Spleen (tissue), 7 donors: ENCODE measurements at regions not wholly inside any gene's neighbourhood (a gene's known extent, or its start where the extent isn't known, plus 50 kb on each side); places are given as distances from the start of the nearest gene placed in this dataset.
"Not testable (repeated sequence)": the region's sequence is repeated elsewhere in the genome, so short reads cannot be mapped to it uniquely, and the experiment has no call there.

Experiments used
- POLR2A ChIP-seq, 3 donors: fragments of 450-650 bp; IDR thresholded peaks; one replicate each; pipeline ENCODE4 v1.5.1; 2017; ENCODE audit warnings: antibody characterized with exemption in 3 of 3, mild to moderate bottlenecking in 1 of 3
- POLR2AphosphoS5 ChIP-seq, 3 donors: sonication (generic); formaldehyde crosslinking; IDR thresholded peaks; one replicate each; pipeline ENCODE4 v1.5.1; 2017; ENCODE audit warnings: antibody characterized with exemption in 3 of 3
- TF ChIP-seq, protein P1 (sequence below), 11 experiments: fragments of 200-600 bp in 7 of 11; fragments of 450-650 bp in 4 of 11; sonication (generic) in 4 of 11; IDR thresholded peaks in 8 of 11; conservative IDR thresholded peaks in 3 of 11; 1 replicate in 7 of 11; 2 replicates in 4 of 11; pipeline versions ENCODE4 v1.4.0 to v1.8.0; 2016 to 2021; ENCODE audit warnings: antibody characterized with exemption in 11 of 11, inconsistent platforms in 4 of 11, mild to moderate bottlenecking in 1 of 11
- donor health status: DM: no; HTN: no; CAD: no; lungs with moderate emphysema.
- donor health status: DM: no; HTN: no; CAD: no.
- donor health status: DM: no; HTN: no; CAD: no.

DNA sequence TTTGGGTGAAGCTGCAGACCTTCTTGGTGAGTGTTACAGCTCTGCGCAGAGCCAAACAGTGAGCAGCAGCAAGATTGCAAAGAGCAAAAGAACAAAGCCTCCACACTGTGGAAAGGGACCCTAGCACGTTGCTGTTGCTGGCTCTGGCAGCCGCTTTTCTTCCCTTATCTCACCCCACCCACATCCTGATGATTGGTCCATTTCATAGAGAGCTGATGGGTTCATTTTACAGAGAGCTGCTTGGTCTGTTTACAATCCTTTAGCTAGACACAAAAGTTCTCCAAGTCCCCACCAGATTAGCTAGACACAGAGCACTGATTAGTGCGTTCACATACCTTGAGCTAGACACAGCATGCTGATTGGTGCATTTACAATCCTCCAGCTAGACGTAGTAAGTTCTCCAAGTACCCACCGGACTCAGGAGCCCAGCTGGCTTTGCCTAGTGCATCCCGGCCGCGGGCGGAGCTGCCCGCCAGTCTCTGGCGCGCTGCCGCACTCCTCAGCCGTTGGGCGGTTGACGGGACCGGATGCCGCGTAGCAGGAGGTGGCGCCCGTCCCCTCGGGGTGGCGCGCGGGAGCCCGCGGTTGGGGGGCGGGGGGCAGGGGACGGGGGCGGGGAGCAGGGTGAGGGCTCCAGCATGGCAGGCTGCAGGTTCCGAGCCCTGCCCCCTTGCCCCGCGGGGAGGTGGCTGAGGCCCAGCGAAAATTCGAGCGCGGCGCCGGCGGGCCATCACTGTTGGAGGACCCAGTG lies 201.4 kb upstream of the C1QTNF3 start:
- TF ChIP-seq, protein P1, sequence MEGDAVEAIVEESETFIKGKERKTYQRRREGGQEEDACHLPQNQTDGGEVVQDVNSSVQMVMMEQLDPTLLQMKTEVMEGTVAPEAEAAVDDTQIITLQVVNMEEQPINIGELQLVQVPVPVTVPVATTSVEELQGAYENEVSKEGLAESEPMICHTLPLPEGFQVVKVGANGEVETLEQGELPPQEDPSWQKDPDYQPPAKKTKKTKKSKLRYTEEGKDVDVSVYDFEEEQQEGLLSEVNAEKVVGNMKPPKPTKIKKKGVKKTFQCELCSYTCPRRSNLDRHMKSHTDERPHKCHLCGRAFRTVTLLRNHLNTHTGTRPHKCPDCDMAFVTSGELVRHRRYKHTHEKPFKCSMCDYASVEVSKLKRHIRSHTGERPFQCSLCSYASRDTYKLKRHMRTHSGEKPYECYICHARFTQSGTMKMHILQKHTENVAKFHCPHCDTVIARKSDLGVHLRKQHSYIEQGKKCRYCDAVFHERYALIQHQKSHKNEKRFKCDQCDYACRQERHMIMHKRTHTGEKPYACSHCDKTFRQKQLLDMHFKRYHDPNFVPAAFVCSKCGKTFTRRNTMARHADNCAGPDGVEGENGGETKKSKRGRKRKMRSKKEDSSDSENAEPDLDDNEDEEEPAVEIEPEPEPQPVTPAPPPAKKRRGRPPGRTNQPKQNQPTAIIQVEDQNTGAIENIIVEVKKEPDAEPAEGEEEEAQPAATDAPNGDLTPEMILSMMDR (IDR thresholded peaks at IDR 0.05 in 8 of 11, conservative IDR thresholded peaks at IDR 0.05 in 3 of 11): not testable (repeated sequence)
- peak in 1 of 3 donors; percentile 26 for TF ChIP-seq POLR2A (IDR thresholded peaks at IDR 0.05)
- TF ChIP-seq POLR2AphosphoS5 (IDR thresholded peaks at IDR 0.05): peak; percentile 54 to 80 (median 68)
